ENCODE measurements at regions not wholly inside any gene's neighbourhood (a gene's known extent, or its start where the extent isn't known, plus 50 kb on each side); places are given as distances from the start of the nearest gene placed in this dataset.

- intact Hi-C loops (cut with DNase I): no loop called here
- Histone ChIP-seq H3K36me3 (replicated peaks in 1 of 2) (no peaks in the 10 kb centered on the region), H3K4me3 (no peak overlapping the region), H3K4me1 (replicated peaks in 1 of 2) (no peaks in the 10 kb centered on the region), H3K27me3 (no peaks in the 10 kb centered on the region), H3K9me3 (replicated peaks in 1 of 3) (no peaks in the 10 kb centered on the region), H3K27ac (no peak overlapping the region)
- no peak for DNase-seq
- TF ChIP-seq POLR2A (IDR thresholded peaks at IDR 0.05) (no peak), CTCF (IDR thresholded peaks at IDR 0.05) (no peak)
- WGBS, 4 donors: 74 to 84% (median 80%) methylated on average over 7 of the region's 7 CpGs
Measured at GRCh38 chr16:50999181-50999580, 151.9 kb downstream of the SALL1 start.

GRCh38 chr16:50998411-50998810 lies 152.7 kb downstream of the SALL1 start:
- Histone ChIP-seq H3K4me1 (replicated peaks in 1 of 2) (no peaks in the 10 kb centered on the region), H3K27ac (no peak overlapping the region), H3K36me3 (replicated peaks in 1 of 2) (no peaks in the 10 kb centered on the region), H3K27me3 (no peaks in the 10 kb centered on the region), H3K4me3 (no peak overlapping the region), H3K9me3 (replicated peaks in 1 of 3) (no peaks in the 10 kb centered on the region)
- DNase-seq: no peak
- no peak for TF ChIP-seq POLR2A (IDR thresholded peaks at IDR 0.05)
- no peak for TF ChIP-seq CTCF (IDR thresholded peaks at IDR 0.05)
- 63 to 69% (median 65%) methylated on average over 2 of the region's 2 CpGs for WGBS, 4 donors
- intact Hi-C loops (cut with DNase I): no loop called here

- Histone ChIP-seq H3K4me3 (no peak overlapping the region), H3K27me3 (no peaks in the 10 kb centered on the region), H3K36me3 (replicated peaks in 1 of 2) (no peaks in the 10 kb centered on the region), H3K27ac (no peak overlapping the region), H3K9me3 (replicated peaks in 1 of 3) (no peaks in the 10 kb centered on the region), H3K4me1 (replicated peaks in 1 of 2) (no peaks in the 10 kb centered on the region)
- WGBS, 4 donors: 51 to 70% (median 60%) methylated on average over 6 of the region's 6 CpGs
- DNase-seq: no peak
- TF ChIP-seq POLR2A (IDR thresholded peaks at IDR 0.05): no peak
- TF ChIP-seq CTCF (IDR thresholded peaks at IDR 0.05): no peak
- intact Hi-C loops (cut with DNase I): no loop called here
Measured at GRCh38 chr16:50997679-50998078, 153.4 kb downstream of the SALL1 start.

- H3K4me3 ChIP-seq: no peak overlapping the region
- no peaks in the 10 kb centered on the region for H3K36me3 ChIP-seq (replicated peaks in 1 of 2)
- no peaks in the 10 kb centered on the region for H3K27me3 ChIP-seq
- 33 to 61% (median 50%) methylated on average over 3 to 4 of the region's 4 CpGs for WGBS, 4 donors
- no peaks in the 10 kb centered on the region for H3K4me1 ChIP-seq (replicated peaks in 1 of 2)
- no peaks in the 10 kb centered on the region for H3K9me3 ChIP-seq (replicated peaks in 1 of 3)
- no peak for DNase-seq
- H3K27ac ChIP-seq: no peak overlapping the region
- intact Hi-C loops (cut with DNase I): no loop called here
- TF ChIP-seq POLR2A (IDR thresholded peaks at IDR 0.05) (no peak), CTCF (IDR thresholded peaks at IDR 0.05) (no peak)
Measured at GRCh38 chr16:50996830-50997186, 154.3 kb downstream of the SALL1 start.

Data from adrenal gland (tissue), 9 donors.